HG02763 (cell line): ENCODE measurements at regions not wholly inside any gene's neighbourhood (a gene's known extent, or its start where the extent isn't known, plus 50 kb on each side); places are given as distances from the start of the nearest gene placed in this dataset.
"Not testable (repeated sequence)": the region's sequence is repeated elsewhere in the genome, so short reads cannot be mapped to it uniquely, and the experiment has no call there.

Source experiments
- ATAC-seq: cut with Tn5 transposase; IDR thresholded peaks from one replicate; pipeline ENCODE4 v1.9.1; 2021; ENCODE audit warnings: mild to moderate bottlenecking, moderate library complexity; ENCODE audit not compliant: unreplicated experiment

GRCh38 chr10:76815505-76815904 lies 822.1 kb downstream of the KCNMA1 start:
- not testable (repeated sequence) for ATAC-seq

- ATAC-seq = no peak
Observed at GRCh38 chr10:76811430-76811829, 826.2 kb downstream of the KCNMA1 start.

GRCh38 chr10:76788452-76788811 lies 849.2 kb downstream of the KCNMA1 start:
- ATAC-seq = no peak

GRCh38 chr10:76787746-76788451 lies 849.7 kb downstream of the KCNMA1 start:
- ATAC-seq = no peak

- ATAC-seq = no peak
Observed at GRCh38 chr10:76786504-76787072, 851.0 kb downstream of the KCNMA1 start.

- no peak for ATAC-seq
Observed at GRCh38 chr10:76784076-76784475, 853.5 kb downstream of the KCNMA1 start.

GRCh38 chr10:76779796-76780301 lies 857.8 kb downstream of the KCNMA1 start:
- ATAC-seq = no peak

- no peak for ATAC-seq
Observed at GRCh38 chr10:76778914-76779795, 858.5 kb downstream of the KCNMA1 start.

- no peak for ATAC-seq
Observed at GRCh38 chr10:76774987-76775603, 862.5 kb downstream of the KCNMA1 start.

- no peak for ATAC-seq
Observed at GRCh38 chr10:76769582-76769981, 868.0 kb downstream of the KCNMA1 start.

GRCh38 chr10:76769161-76769560 lies 868.4 kb downstream of the KCNMA1 start:
- ATAC-seq = no peak

GRCh38 chr10:76766682-76767081 lies 870.9 kb downstream of the KCNMA1 start:
- ATAC-seq = no peak

- ATAC-seq = not testable (repeated sequence)
Observed at GRCh38 chr10:76764921-76765320, 872.7 kb downstream of the KCNMA1 start.

GRCh38 chr10:76764177-76764576 lies 873.4 kb downstream of the KCNMA1 start:
- no peak for ATAC-seq

GRCh38 chr10:76763376-76763775 lies 874.2 kb downstream of the KCNMA1 start:
- no peak for ATAC-seq

GRCh38 chr10:76759681-76760080 lies 877.9 kb downstream of the KCNMA1 start:
- ATAC-seq = no peak

GRCh38 chr10:76743169-76743568 lies 894.4 kb downstream of the KCNMA1 start:
- ATAC-seq = no peak

GRCh38 chr10:76740514-76740913 lies 897.1 kb downstream of the KCNMA1 start:
- ATAC-seq = no peak

- ATAC-seq = no peak
Observed at GRCh38 chr10:76738991-76739390, 898.6 kb downstream of the KCNMA1 start.

GRCh38 chr10:76736815-76737618 lies 900.6 kb downstream of the KCNMA1 start:
- no peak for ATAC-seq
